ENCODE measurements at regions not wholly inside any gene's neighbourhood (a gene's known extent, or its start where the extent isn't known, plus 50 kb on each side); places are given as distances from the start of the nearest gene placed in this dataset.

DNA sequence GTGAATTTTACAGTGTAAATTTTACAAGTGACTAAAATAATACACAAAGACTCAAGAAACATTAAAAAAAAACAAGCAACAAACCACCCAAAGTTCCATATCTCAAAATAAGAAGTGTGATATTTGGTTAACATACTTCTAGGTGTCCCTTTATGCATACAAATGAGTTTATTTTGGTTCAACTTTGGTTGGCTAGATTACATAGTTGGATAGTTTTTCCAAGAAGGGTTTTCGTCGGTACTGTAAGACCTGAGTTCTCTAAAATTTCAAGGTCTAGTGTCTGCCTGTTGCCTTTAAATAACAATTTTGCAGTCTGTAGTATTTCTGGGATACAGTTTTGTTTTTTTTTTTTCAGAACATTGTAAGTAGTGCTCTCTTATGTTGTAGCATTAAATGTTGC lies 58.8 kb upstream of the JAK2 start:
- Mint-ChIP-seq H3K36me3 (ENCODE audit: low read depth) (peaks cover 20% of the 10 kb centered on the region), H3K4me3 (no peak overlapping the region), H3K27me3 (ENCODE audit: insufficient read depth, low read depth, poor library complexity) (no peaks in the 10 kb centered on the region), H3K4me1 (peaks cover 14% of the 10 kb centered on the region), H3K27ac (no peak overlapping the region), H3K9me3 (peaks cover 17% of the 10 kb centered on the region)
- no peak overlapping the region for H3K27ac ChIP-seq (ENCODE audit: low read depth)
- H4K20me1 ChIP-seq (replicated peaks; ENCODE audit: insufficient read depth), result no peaks in the 10 kb centered on the region
- no peaks in the 10 kb centered on the region for H3K79me2 ChIP-seq (replicated peaks; ENCODE audit: insufficient read depth)
- no peak overlapping the region for H3K4me2 ChIP-seq
- no peak for DNase-seq (ENCODE audit: low spot score)
- H2AFZ ChIP-seq, result no peak overlapping the region
- no peaks in the 10 kb centered on the region; the same call in 1 of the 2 replicates for H3K9me2 ChIP-seq (ENCODE audit: insufficient read depth)
- H3F3A ChIP-seq (replicated peaks; ENCODE audit: low read depth), result no peaks in the 10 kb centered on the region
- H3K36me3 ChIP-seq (ENCODE audit: insufficient read depth), result peaks cover 5% of the 10 kb centered on the region; the same call in 1 of the 2 replicates
- no peak for TF ChIP-seq POLR2AphosphoS5 (IDR thresholded peaks at IDR 0.05; ENCODE audit: low read depth)
- TF ChIP-seq JUNB (IDR thresholded peaks at IDR 0.05; ENCODE audit: unreplicated experiment), result no peak
- TF ChIP-seq, protein P1, sequence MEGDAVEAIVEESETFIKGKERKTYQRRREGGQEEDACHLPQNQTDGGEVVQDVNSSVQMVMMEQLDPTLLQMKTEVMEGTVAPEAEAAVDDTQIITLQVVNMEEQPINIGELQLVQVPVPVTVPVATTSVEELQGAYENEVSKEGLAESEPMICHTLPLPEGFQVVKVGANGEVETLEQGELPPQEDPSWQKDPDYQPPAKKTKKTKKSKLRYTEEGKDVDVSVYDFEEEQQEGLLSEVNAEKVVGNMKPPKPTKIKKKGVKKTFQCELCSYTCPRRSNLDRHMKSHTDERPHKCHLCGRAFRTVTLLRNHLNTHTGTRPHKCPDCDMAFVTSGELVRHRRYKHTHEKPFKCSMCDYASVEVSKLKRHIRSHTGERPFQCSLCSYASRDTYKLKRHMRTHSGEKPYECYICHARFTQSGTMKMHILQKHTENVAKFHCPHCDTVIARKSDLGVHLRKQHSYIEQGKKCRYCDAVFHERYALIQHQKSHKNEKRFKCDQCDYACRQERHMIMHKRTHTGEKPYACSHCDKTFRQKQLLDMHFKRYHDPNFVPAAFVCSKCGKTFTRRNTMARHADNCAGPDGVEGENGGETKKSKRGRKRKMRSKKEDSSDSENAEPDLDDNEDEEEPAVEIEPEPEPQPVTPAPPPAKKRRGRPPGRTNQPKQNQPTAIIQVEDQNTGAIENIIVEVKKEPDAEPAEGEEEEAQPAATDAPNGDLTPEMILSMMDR (conservative IDR thresholded peaks at IDR 0.05; ENCODE audit: low read depth in 2 of 2), result no peak
- TF ChIP-seq, protein P2, sequence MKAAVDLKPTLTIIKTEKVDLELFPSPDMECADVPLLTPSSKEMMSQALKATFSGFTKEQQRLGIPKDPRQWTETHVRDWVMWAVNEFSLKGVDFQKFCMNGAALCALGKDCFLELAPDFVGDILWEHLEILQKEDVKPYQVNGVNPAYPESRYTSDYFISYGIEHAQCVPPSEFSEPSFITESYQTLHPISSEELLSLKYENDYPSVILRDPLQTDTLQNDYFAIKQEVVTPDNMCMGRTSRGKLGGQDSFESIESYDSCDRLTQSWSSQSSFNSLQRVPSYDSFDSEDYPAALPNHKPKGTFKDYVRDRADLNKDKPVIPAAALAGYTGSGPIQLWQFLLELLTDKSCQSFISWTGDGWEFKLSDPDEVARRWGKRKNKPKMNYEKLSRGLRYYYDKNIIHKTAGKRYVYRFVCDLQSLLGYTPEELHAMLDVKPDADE (IDR thresholded peaks at IDR 0.05), result no peak
- TF ChIP-seq EZH2 (IDR thresholded peaks at IDR 0.05; ENCODE audit: low read depth, unreplicated experiment), result no peak
- TF ChIP-seq, protein P3, sequence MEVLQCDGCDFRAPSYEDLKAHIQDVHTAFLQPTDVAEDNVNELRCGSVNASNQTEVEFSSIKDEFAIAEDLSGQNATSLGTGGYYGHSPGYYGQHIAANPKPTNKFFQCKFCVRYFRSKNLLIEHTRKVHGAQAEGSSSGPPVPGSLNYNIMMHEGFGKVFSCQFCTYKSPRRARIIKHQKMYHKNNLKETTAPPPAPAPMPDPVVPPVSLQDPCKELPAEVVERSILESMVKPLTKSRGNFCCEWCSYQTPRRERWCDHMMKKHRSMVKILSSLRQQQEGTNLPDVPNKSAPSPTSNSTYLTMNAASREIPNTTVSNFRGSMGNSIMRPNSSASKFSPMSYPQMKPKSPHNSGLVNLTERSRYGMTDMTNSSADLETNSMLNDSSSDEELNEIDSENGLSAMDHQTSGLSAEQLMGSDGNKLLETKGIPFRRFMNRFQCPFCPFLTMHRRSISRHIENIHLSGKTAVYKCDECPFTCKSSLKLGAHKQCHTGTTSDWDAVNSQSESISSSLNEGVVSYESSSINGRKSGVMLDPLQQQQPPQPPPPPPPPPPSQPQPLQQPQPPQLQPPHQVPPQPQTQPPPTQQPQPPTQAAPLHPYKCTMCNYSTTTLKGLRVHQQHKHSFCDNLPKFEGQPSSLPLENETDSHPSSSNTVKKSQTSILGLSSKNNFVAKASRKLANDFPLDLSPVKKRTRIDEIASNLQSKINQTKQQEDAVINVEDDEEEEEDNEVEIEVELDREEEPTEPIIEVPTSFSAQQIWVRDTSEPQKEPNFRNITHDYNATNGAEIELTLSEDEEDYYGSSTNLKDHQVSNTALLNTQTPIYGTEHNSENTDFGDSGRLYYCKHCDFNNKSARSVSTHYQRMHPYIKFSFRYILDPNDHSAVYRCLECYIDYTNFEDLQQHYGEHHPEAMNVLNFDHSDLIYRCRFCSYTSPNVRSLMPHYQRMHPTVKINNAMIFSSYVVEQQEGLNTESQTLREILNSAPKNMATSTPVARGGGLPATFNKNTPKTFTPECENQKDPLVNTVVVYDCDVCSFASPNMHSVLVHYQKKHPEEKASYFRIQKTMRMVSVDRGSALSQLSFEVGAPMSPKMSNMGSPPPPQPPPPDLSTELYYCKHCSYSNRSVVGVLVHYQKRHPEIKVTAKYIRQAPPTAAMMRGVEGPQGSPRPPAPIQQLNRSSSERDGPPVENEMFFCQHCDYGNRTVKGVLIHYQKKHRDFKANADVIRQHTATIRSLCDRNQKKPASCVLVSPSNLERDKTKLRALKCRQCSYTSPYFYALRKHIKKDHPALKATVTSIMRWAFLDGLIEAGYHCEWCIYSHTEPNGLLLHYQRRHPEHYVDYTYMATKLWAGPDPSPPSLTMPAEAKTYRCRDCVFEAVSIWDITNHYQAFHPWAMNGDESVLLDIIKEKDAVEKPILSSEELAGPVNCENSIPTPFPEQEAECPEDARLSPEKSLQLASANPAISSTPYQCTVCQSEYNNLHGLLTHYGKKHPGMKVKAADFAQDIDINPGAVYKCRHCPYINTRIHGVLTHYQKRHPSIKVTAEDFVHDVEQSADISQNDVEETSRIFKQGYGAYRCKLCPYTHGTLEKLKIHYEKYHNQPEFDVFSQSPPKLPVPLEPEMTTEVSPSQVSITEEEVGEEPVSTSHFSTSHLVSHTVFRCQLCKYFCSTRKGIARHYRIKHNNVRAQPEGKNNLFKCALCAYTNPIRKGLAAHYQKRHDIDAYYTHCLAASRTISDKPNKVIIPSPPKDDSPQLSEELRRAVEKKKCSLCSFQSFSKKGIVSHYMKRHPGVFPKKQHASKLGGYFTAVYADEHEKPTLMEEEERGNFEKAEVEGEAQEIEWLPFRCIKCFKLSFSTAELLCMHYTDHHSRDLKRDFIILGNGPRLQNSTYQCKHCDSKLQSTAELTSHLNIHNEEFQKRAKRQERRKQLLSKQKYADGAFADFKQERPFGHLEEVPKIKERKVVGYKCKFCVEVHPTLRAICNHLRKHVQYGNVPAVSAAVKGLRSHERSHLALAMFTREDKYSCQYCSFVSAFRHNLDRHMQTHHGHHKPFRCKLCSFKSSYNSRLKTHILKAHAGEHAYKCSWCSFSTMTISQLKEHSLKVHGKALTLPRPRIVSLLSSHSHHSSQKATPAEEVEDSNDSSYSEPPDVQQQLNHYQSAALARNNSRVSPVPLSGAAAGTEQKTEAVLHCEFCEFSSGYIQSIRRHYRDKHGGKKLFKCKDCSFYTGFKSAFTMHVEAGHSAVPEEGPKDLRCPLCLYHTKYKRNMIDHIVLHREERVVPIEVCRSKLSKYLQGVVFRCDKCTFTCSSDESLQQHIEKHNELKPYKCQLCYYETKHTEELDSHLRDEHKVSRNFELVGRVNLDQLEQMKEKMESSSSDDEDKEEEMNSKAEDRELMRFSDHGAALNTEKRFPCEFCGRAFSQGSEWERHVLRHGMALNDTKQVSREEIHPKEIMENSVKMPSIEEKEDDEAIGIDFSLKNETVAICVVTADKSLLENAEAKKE (CRISPR knock-in tag; IDR thresholded peaks at IDR 0.05), result no peak
- TF ChIP-seq ZNF331 (CRISPR knock-in tag; IDR thresholded peaks at IDR 0.05; ENCODE audit: low read depth), result no peak
- TF ChIP-seq STAT1 (IDR thresholded peaks at IDR 0.05; ENCODE audit: unreplicated experiment), result no peak
- no peak for TF ChIP-seq EZH2phosphoT487 (IDR thresholded peaks at IDR 0.05; ENCODE audit: unreplicated experiment)
- H3K4me1 ChIP-seq (ENCODE audit: insufficient read depth), result no peaks in the 10 kb centered on the region
- no peak for ATAC-seq
- H3K4me3 ChIP-seq, result no peak overlapping the region
- H3K27me3 ChIP-seq (ENCODE audit: insufficient read depth), result no peaks in the 10 kb centered on the region

Measured in GM23338 (cell line).